ENCODE measurements at regions not wholly inside any gene's neighbourhood (a gene's known extent, or its start where the extent isn't known, plus 50 kb on each side); places are given as distances from the start of the nearest gene placed in this dataset.
"Not testable (repeated sequence)": the region's sequence is repeated elsewhere in the genome, so short reads cannot be mapped to it uniquely, and the experiment has no call there.

- no peak for DNase-seq (ENCODE audit: low read depth)
Measured at GRCh38 chr9:19935422-19935821, 146.6 kb upstream of the SLC24A2 start.

DNA sequence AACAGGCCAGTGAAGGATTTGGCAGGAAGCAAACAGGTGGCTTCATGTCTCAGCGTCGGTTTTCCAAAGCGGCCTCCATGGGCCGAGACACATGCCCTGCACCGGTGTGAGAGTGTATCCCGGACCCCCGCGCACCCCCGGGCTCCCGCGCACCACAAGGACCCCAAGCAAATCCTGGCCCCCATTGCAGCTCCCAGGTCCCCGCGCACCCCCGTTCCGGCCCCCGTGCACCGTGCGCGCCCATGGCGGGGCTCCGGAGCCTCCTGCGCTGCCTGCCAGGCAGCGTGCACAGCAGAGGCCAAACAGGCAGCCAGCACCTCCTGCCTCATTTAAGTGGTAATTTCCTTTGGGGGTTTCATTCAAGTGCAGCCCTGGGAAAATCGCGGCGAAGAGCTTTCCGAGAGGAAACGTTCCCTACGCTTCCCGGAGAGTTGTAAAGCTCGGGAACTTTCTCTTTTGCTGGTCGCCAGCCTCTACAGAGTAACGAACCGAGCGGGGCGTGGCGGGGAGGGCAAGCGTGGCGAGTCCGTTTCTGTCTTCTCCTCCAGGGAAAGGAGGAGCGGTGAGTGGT, 145.5 kb upstream of the SLC24A2 start:
- no peak for DNase-seq (ENCODE audit: low read depth)

DNA sequence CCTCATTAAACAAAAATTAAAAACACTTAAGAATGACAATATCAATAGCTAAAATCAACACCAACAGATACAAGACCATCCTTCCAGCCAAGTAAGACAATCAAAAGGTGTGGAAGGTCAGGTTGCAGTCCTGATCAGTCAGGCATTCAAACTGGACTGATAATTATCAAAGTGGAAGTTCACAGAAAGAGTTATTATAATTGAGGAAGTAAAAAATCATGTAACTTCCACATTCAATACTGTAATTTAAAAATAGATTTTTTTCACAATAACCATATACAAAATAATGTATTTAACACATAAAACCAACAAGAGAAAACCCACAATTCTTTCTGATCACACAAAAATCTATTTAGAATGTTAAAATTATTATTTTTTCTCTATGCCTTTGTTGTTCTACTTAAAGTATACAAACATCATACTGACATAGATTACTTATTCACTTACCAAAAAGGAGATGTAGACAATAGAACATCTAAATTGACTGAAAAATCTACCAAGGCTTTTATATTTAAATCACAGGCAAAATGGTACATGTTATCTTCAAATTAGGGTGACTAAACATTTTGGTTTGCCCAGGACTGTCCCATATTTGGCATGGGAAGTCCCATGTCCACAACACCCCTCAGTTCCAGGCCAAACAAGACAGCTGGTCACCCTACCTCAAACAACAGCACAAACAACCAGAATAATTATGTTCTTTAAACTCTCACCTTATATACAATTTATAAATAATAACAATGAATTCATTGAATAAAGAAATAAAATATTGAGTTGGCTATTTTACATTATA, 142.5 kb upstream of the SLC24A2 start:
- no peak for DNase-seq (ENCODE audit: low read depth)

- no peak for DNase-seq (ENCODE audit: low read depth)
Measured at GRCh38 chr9:19927560-19927959, 138.7 kb upstream of the SLC24A2 start.

DNA sequence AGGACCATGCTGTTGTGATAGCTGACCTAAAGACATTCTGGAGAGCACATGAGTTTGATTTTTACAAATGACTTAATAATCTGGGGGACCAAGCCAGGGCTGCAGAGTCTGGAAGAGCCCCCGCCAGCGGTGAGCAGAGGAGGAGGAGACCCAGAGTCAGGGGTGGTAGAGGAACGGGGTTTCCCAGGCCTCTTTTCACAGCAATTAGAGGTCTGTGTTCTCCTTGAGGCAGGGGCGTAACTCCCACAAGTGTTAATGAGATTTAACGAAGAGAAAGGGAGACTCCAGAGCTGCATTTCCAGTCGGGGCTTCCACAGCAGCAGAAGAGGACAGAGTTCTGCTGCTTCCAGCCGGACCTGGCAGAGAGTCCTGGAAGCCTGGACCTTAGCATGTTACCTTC, 137.9 kb upstream of the SLC24A2 start:
- DNase-seq (ENCODE audit: low read depth) = no peak

GRCh38 chr9:19925674-19926503, 137.1 kb upstream of the SLC24A2 start:
- peak; percentile 8 for DNase-seq (ENCODE audit: low read depth)

DNA sequence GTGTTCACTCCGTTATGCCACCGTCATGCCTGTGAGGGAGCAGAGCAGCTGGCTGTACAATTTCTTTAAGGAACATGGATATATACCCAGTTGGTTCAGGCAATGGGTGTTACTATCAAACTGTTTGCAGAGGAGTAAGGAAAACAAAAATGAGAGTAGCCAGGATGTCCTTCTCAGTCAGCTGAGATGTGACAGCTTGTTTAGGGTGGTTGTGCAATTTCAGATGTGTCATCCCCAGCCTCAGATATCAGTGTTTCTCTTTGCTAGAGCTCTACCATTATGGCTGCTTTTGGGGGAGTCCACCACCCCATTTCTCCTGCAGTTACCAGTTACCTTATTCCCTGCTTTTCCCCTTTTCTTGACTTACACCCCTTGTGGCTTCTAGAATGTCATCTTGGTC, 135.2 kb upstream of the SLC24A2 start:
- no peak for DNase-seq (ENCODE audit: low read depth)

GRCh38 chr9:19922476-19923118, 133.8 kb upstream of the SLC24A2 start:
- no peak for DNase-seq (ENCODE audit: low read depth)

- DNase-seq (ENCODE audit: low read depth) = no peak
Measured at GRCh38 chr9:19920401-19920800, 131.6 kb upstream of the SLC24A2 start.

DNA sequence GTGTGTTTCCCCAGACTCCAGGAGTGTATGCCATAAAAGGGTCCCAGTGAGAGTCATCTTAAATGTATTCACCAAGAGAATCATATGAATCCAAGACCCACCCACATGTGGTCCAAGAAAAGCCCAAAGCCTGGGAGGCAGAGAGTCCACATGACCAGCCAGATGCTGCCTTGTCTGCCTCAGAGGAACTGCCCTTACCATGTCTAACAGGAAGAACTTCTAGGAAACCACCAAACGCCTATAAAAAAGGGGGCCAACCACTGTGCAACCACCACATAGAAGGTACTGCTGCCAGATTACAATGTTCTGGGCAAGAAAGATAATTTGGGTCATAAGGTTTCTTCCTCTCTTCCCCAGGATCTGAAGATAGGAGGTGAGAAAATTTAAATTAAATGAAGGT, 129.8 kb upstream of the SLC24A2 start:
- no peak for DNase-seq (ENCODE audit: low read depth)

DNA sequence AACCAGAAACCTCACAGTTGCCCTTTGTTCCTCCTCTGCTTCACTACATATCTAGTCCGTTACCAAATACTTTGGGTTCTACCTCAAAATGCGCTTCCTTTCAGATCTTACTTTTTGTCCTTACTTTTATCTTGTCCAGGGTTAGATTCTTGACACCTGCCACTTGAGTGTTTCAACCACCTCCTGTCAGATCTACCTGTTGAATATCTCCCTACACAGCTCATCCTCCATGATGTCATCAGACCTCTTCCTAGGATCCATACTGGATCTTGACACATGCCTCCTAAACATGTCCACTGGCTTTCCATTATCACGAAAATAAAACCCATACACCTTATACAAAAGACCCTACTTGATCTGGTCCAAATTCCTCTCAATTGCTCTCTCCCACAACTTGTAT, 125.2 kb upstream of the SLC24A2 start:
- DNase-seq (ENCODE audit: low read depth) = no peak

GRCh38 chr9:19913151-19913550, 124.3 kb upstream of the SLC24A2 start:
- no peak for DNase-seq (ENCODE audit: low read depth)

DNA sequence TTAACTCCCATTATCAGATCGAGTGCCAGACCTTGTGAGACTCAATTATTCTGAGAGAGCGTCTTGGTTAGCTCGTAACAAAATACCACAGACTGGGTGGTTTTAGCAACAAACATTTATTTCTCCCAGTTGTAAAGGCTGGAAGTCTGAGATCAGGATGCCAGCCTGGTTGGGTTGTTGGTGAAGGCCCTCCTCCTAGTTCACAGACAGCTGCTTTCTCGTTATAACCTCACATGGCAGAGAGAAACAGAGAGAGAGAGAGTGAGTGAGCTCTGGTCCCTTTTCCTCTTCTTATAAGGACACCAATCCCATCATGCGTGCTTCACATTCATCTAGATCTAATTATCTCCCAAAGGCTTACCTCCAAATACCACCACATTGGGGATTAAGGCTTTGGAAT, 114.2 kb upstream of the SLC24A2 start:
- no peak for DNase-seq (ENCODE audit: low read depth)

DNA sequence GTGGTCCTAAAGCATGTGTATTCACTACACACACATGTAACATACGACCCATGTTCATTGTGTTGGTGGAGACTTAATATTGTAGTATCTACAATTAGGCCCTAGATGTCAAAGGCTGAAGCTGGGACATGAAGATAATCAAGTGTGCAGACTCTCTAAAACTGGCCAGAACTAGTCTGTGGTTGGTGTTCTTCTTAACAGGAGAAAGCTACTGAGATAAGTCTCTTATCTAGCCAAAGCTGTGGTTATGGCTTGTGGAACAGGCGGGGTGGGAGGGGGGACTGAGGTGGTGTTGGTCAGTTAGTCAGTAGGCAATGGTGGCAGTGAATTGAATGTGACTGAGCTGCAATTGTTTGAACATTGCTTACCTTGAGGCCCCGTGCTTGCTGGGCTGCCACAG, 112.7 kb upstream of the SLC24A2 start:
- DNase-seq (ENCODE audit: low read depth) = peak; percentile 32

GRCh38 chr9:19896161-19896560, 107.3 kb upstream of the SLC24A2 start:
- DNase-seq (ENCODE audit: low read depth) = no peak

DNA sequence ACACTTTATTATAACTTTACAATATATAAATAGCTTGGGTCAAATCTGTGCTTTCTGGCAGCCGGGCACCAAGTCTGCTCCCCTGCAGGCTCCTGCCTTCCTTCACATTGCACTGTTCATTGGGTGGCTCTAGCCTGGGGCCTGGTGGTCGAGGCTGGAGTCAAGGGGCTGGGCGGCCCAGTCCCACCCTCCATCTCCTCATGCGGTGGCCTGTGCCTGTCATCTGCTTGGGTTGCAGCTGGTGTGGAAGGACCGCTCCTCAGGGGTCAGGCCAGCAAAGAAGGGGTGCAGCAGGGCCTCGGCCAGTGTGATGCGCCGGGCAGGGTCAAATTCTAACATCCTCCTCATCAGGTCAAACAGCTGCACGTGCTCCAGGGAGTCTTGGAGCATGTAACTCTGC, 106.7 kb upstream of the SLC24A2 start:
- not testable (repeated sequence) for DNase-seq (ENCODE audit: low read depth)

- no peak for DNase-seq (ENCODE audit: low read depth)
Measured at GRCh38 chr9:19895006-19895405, 106.2 kb upstream of the SLC24A2 start.

DNA sequence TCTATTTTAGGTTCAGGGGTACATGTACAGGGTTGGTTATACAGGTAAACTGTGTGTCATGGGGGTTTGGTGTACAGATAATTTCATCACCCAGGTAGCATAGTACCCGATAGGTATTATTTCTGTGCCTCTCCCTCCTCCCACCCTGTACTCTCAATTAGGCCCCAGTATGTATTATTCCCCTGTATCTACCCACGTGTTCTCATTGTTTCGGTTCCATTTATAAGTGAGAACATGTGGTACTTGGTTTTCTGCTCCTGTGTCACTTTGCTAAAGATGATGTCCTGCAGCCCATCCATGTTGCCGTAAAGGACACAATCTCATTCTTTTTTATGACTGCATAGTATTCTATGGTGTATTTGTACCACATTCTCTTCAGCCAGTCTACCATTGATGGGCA, 96.8 kb upstream of the SLC24A2 start:
- DNase-seq (ENCODE audit: low read depth) = no peak

DNA sequence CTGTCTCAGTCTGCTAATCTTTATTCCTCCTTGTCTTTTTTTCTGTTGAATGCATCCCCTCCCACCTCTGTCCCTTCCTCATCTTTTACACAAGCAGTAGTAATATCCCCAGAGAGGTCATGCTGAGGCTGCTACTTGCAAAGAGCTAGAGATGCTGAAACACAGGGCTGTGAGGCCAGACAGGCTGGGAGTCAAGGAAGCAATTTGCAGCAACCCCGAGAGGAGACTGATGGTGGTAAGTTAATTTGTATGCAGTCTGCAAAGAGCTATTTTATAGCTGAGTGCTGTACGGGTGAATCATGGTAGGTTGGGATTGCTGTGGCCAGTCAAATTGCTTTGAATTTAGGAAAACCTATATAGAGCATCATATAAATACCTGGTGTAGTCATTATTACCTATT, 90.2 kb upstream of the SLC24A2 start:
- DNase-seq (ENCODE audit: low read depth) = no peak

- no peak for DNase-seq (ENCODE audit: low read depth)
Measured at GRCh38 chr9:19876569-19877316, 87.9 kb upstream of the SLC24A2 start.

GRCh38 chr9:19875291-19875920, 86.6 kb upstream of the SLC24A2 start:
- DNase-seq (ENCODE audit: low read depth) = no peak

All from CMK (cell line).